ENCODE measurements at regions not wholly inside any gene's neighbourhood (a gene's known extent, or its start where the extent isn't known, plus 50 kb on each side); places are given as distances from the start of the nearest gene placed in this dataset.

DNA sequence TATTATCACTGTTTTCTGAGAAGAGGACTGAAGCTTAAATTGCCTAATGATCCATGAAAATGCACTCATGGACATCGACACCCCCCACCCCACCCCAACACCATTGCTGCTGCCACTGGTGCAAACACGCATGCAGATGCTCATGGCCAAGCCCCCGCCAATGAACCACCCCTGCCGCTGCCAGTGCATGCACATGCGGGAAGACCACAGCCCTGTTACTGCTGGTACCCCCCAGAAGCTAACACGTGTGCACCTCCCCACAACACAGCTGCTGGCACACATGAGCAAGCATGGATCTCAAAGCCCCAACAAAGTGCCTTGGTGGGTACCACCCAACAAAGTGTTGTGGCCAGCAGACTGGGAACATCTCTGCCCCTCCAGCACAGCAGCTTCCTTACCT lies 594.1 kb upstream of the FAT1 start:
- no peak overlapping the region for H3K27ac ChIP-seq
- H3K4me3 ChIP-seq: no peak overlapping the region
- H3K9me3 ChIP-seq (replicated peaks in 1 of 3): no peaks in the 10 kb centered on the region
- intact Hi-C loops (cut with DNase I): no loop called here
- DNase-seq: no peak
- TF ChIP-seq, protein P1, sequence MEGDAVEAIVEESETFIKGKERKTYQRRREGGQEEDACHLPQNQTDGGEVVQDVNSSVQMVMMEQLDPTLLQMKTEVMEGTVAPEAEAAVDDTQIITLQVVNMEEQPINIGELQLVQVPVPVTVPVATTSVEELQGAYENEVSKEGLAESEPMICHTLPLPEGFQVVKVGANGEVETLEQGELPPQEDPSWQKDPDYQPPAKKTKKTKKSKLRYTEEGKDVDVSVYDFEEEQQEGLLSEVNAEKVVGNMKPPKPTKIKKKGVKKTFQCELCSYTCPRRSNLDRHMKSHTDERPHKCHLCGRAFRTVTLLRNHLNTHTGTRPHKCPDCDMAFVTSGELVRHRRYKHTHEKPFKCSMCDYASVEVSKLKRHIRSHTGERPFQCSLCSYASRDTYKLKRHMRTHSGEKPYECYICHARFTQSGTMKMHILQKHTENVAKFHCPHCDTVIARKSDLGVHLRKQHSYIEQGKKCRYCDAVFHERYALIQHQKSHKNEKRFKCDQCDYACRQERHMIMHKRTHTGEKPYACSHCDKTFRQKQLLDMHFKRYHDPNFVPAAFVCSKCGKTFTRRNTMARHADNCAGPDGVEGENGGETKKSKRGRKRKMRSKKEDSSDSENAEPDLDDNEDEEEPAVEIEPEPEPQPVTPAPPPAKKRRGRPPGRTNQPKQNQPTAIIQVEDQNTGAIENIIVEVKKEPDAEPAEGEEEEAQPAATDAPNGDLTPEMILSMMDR (IDR thresholded peaks at IDR 0.05): no peak
- TF ChIP-seq POLR2A (IDR thresholded peaks at IDR 0.05): no peak
- H3K36me3 ChIP-seq (replicated peaks in 1 of 2): no peaks in the 10 kb centered on the region
- WGBS, 4 donors: 80 to 88% (median 86%) methylated on average over 1 to 6 of the region's 6 CpGs
- H3K27me3 ChIP-seq: no peaks in the 10 kb centered on the region
- no peaks in the 10 kb centered on the region for H3K4me1 ChIP-seq (replicated peaks in 1 of 2)

DNA sequence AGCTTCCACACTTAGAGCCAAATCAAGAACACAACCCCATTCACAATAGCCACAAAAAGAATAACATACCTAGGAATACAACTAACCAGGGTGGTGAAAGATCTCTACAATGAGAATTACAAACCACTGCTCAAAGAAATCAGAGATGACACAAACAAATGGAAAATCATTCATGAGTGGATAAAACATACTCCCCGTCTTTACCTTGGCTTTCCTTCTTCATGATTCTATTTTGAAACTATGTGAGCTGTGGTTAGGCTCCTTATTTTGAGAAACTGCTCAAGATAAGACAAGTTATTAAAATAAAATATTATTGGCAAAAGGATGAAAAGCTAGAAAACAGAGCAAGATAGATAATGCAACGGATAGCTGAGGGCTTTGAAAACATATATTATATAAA lies 598.1 kb upstream of the FAT1 start:
- TF ChIP-seq, protein P1 (IDR thresholded peaks at IDR 0.05): no peak
- no peak for TF ChIP-seq POLR2A (IDR thresholded peaks at IDR 0.05)
- intact Hi-C loops (cut with DNase I): no loop called here
- Histone ChIP-seq H3K27me3 (no peaks in the 10 kb centered on the region), H3K4me3 (no peak overlapping the region), H3K36me3 (replicated peaks in 1 of 2) (no peaks in the 10 kb centered on the region), H3K27ac (no peak overlapping the region), H3K9me3 (replicated peaks in 1 of 3) (no peaks in the 10 kb centered on the region), H3K4me1 (replicated peaks in 1 of 2) (no peaks in the 10 kb centered on the region)
- no peak for DNase-seq
- WGBS, 4 donors: 58 to 73% (median 64%) methylated on average over 2 of the region's 2 CpGs

DNA sequence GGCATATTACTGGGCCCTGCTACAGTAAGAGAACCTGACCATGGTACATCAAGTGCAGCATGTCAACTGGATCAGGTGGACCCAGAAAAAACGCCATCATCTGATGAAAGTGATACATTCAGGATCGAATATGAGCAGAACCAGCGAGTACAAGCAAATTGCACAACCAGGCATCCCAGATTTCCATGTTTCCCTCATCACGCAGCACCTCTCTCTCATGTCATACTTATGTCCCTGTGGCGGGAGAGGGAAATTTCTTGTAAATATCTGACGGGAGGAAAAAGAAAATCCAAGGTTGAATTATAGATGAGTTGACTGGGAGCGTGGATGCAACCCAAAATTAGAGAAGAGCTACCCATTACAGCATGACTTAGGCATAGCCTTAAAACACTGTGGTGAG lies 608.5 kb upstream of the FAT1 start:
- H3K27ac ChIP-seq: no peak overlapping the region
- no peaks in the 10 kb centered on the region for H3K27me3 ChIP-seq
- TF ChIP-seq POLR2A (IDR thresholded peaks at IDR 0.05): no peak
- TF ChIP-seq, protein P1 (IDR thresholded peaks at IDR 0.05): no peak
- H3K4me1 ChIP-seq (replicated peaks in 1 of 2): no peaks in the 10 kb centered on the region
- no peaks in the 10 kb centered on the region for H3K36me3 ChIP-seq (replicated peaks in 1 of 2)
- no peaks in the 10 kb centered on the region for H3K9me3 ChIP-seq (replicated peaks in 1 of 3)
- no peak for DNase-seq
- no peak overlapping the region for H3K4me3 ChIP-seq
- WGBS, 4 donors: 82 to 88% (median 85%) methylated on average over 7 of the region's 7 CpGs
- intact Hi-C loops (cut with DNase I): no loop called here

DNA sequence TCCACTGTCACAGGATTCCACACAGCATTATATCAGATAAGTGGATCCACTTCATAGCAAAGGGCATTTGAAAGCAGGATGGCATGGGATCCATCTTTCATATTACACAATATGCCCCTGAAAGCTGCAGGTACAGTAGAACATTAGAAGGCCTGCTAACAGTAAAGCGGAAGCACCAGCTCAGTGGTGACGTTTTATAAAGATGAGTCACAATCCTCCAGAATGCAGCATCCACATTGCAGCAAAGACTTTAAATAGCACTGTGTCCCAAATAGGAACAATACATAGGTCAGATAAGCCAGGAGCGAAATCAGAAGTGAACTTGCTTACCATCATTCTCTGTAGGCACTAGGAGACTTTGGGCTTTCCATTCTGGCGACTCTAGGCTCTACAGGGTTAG lies 609.5 kb upstream of the FAT1 start:
- Histone ChIP-seq H3K27me3 (no peaks in the 10 kb centered on the region), H3K4me1 (replicated peaks in 1 of 2) (no peaks in the 10 kb centered on the region), H3K9me3 (replicated peaks in 1 of 3) (no peaks in the 10 kb centered on the region), H3K27ac (no peak overlapping the region), H3K4me3 (no peak overlapping the region), H3K36me3 (replicated peaks in 1 of 2) (no peaks in the 10 kb centered on the region)
- intact Hi-C loops (cut with DNase I): no loop called here
- no peak for DNase-seq
- 77 to 84% (median 81%) methylated on average over 4 of the region's 4 CpGs for WGBS, 4 donors
- no peak for TF ChIP-seq POLR2A (IDR thresholded peaks at IDR 0.05)
- TF ChIP-seq, protein P1 (IDR thresholded peaks at IDR 0.05): no peak
